Activated CD8-positive, alpha-beta memory T cell treated with anti-CD3 and anti-CD28 coated beads, Interleukin-2, amount 10 ng/mL, durations not matched to agents 7 days and 5 days (primary cell): ENCODE measurements at regions not wholly inside any gene's neighbourhood (a gene's known extent, or its start where the extent isn't known, plus 50 kb on each side); places are given as distances from the start of the nearest gene placed in this dataset.
"Not testable (repeated sequence)": the region's sequence is repeated elsewhere in the genome, so short reads cannot be mapped to it uniquely, and the experiment has no call there.

Source experiments
- ATAC-seq: fragments of 150-1000 bp; cut with Tn5 transposase; one replicate; pipeline ENCODE4 v1.10.0; 2021; ENCODE audit warnings: moderate library complexity
- CTCF ChIA-PET: fragments of 350-600 bp; sonication (Branson Sonifier 250); formaldehyde crosslinking; loops from one replicate; lab custom pipeline; 2021; ENCODE audit warnings: antibody characterized with exemption; lab: Charles Lee
- DNase-seq: peaks from one replicate; pipeline ENCODE4 v3.0.0-alpha.2; 2020
- H3K27ac Mint-ChIP-seq: one replicate; pipeline ENCODE4 v1.8.0; 2021; ENCODE audit warnings: mild to moderate bottlenecking, mixed read lengths
- H3K27me3 Mint-ChIP-seq: one replicate; pipeline ENCODE4 v1.8.0; 2021; ENCODE audit warnings: mixed read lengths
- H3K36me3 Mint-ChIP-seq: one replicate; pipeline ENCODE4 v1.8.0; 2021; ENCODE audit warnings: mild to moderate bottlenecking, mixed read lengths
- H3K4me1 Mint-ChIP-seq: one replicate; pipeline ENCODE4 v1.8.0; 2021; ENCODE audit warnings: mixed read lengths
- H3K4me3 Mint-ChIP-seq: one replicate; pipeline ENCODE4 v1.8.0; 2021; ENCODE audit warnings: mild to moderate bottlenecking, moderate library complexity, mixed read lengths
- H3K9me3 Mint-ChIP-seq: one replicate; pipeline ENCODE4 v1.8.0; 2022; ENCODE audit warnings: low read depth, mixed read lengths

GRCh38 chr10:34899161-34899560 lies 84.1 kb upstream of the PARD3 start:
- Mint-ChIP-seq H3K4me1 (no peaks in the 10 kb centered on the region), H3K36me3 (no peaks in the 10 kb centered on the region), H3K9me3 (peaks cover 2% of the 10 kb centered on the region), H3K27ac (no peak overlapping the region), H3K27me3 (no peaks in the 10 kb centered on the region), H3K4me3 (no peak overlapping the region)
- ATAC-seq: no peak
- CTCF ChIA-PET: no interaction called here
- DNase-seq: no peak

- no peak overlapping the region for H3K27ac Mint-ChIP-seq
- no peaks in the 10 kb centered on the region for H3K4me1 Mint-ChIP-seq
- no peaks in the 10 kb centered on the region for H3K27me3 Mint-ChIP-seq
- H3K36me3 Mint-ChIP-seq: no peaks in the 10 kb centered on the region
- ATAC-seq: no peak
- no peak for DNase-seq
- CTCF ChIA-PET: interaction anchor here (0.7 kb wide), 1 partner anchor 394 kb away, joined by 3 read pairs; no protein-coding TSS in a partner anchor
- no peak overlapping the region for H3K4me3 Mint-ChIP-seq
- peaks cover 2% of the 10 kb centered on the region for H3K9me3 Mint-ChIP-seq
Observed at GRCh38 chr10:34895977-34896376, 80.9 kb upstream of the PARD3 start.

GRCh38 chr10:34895046-34895445 lies 80.0 kb upstream of the PARD3 start:
- H3K9me3 Mint-ChIP-seq, H3K4me1 Mint-ChIP-seq, H3K27me3 Mint-ChIP-seq, ATAC-seq, H3K4me3 Mint-ChIP-seq, H3K27ac Mint-ChIP-seq, DNase-seq, CTCF ChIA-PET, H3K36me3 Mint-ChIP-seq: not testable (repeated sequence)

- DNase-seq, H3K9me3 Mint-ChIP-seq, H3K4me3 Mint-ChIP-seq, H3K27me3 Mint-ChIP-seq, H3K4me1 Mint-ChIP-seq, ATAC-seq, CTCF ChIA-PET, H3K27ac Mint-ChIP-seq, H3K36me3 Mint-ChIP-seq: not testable (repeated sequence)
Observed at GRCh38 chr10:34892521-34892920, 77.4 kb upstream of the PARD3 start.

- CTCF ChIA-PET: interaction anchor here (0.5 kb wide), 1 partner anchor 744 kb away, joined by 3 read pairs; no protein-coding TSS in a partner anchor
- H3K4me3 Mint-ChIP-seq: no peak overlapping the region
- H3K27ac Mint-ChIP-seq: no peak overlapping the region
- ATAC-seq (no peak), DNase-seq (no peak)
- no peaks in the 10 kb centered on the region for H3K9me3 Mint-ChIP-seq
- H3K4me1 Mint-ChIP-seq: no peaks in the 10 kb centered on the region
- H3K36me3 Mint-ChIP-seq: no peaks in the 10 kb centered on the region
- H3K27me3 Mint-ChIP-seq: no peaks in the 10 kb centered on the region
Observed at GRCh38 chr10:34890939-34891338, 75.8 kb upstream of the PARD3 start.

- Mint-ChIP-seq H3K4me3 (no peak overlapping the region), H3K4me1 (peaks cover 2% of the 10 kb centered on the region), H3K27ac (no peak overlapping the region), H3K9me3 (no peaks in the 10 kb centered on the region), H3K27me3 (no peaks in the 10 kb centered on the region), H3K36me3 (no peaks in the 10 kb centered on the region)
- CTCF ChIA-PET: no interaction called here
- DNase-seq: no peak
- ATAC-seq: no peak
Observed at GRCh38 chr10:34889004-34889869, 74.1 kb upstream of the PARD3 start.

- Mint-ChIP-seq H3K4me1 (peaks cover 2% of the 10 kb centered on the region), H3K27ac (no peak overlapping the region), H3K4me3 (no peak overlapping the region), H3K9me3 (no peaks in the 10 kb centered on the region), H3K27me3 (no peaks in the 10 kb centered on the region), H3K36me3 (no peaks in the 10 kb centered on the region)
- no peak for DNase-seq
- CTCF ChIA-PET: no interaction called here
- no peak for ATAC-seq
Observed at GRCh38 chr10:34886906-34887642, 72.0 kb upstream of the PARD3 start.

- Mint-ChIP-seq H3K9me3 (no peaks in the 10 kb centered on the region), H3K27me3 (no peaks in the 10 kb centered on the region), H3K36me3 (no peaks in the 10 kb centered on the region), H3K27ac (no peak overlapping the region), H3K4me3 (no peak overlapping the region), H3K4me1 (peaks cover 2% of the 10 kb centered on the region)
- ATAC-seq: no peak
- CTCF ChIA-PET: no interaction called here
- no peak for DNase-seq
Observed at GRCh38 chr10:34885898-34886297, 70.8 kb upstream of the PARD3 start.

- no peak for DNase-seq
- no peaks in the 10 kb centered on the region for H3K36me3 Mint-ChIP-seq
- no peak overlapping the region for H3K4me3 Mint-ChIP-seq
- H3K9me3 Mint-ChIP-seq: no peaks in the 10 kb centered on the region
- peaks cover 2% of the 10 kb centered on the region for H3K4me1 Mint-ChIP-seq
- no peaks in the 10 kb centered on the region for H3K27me3 Mint-ChIP-seq
- H3K27ac Mint-ChIP-seq: no peak overlapping the region
- CTCF ChIA-PET: no interaction called here
- ATAC-seq: no peak
Observed at GRCh38 chr10:34885011-34885410, 69.9 kb upstream of the PARD3 start.

- Mint-ChIP-seq H3K36me3 (no peaks in the 10 kb centered on the region), H3K27ac (no peak overlapping the region), H3K4me1 (peaks cover 2% of the 10 kb centered on the region), H3K9me3 (no peaks in the 10 kb centered on the region), H3K4me3 (no peak overlapping the region), H3K27me3 (no peaks in the 10 kb centered on the region)
- DNase-seq (no peak), ATAC-seq (no peak)
- CTCF ChIA-PET: no interaction called here
Observed at GRCh38 chr10:34884272-34884952, 69.3 kb upstream of the PARD3 start.

- peaks cover 2% of the 10 kb centered on the region for H3K4me1 Mint-ChIP-seq
- H3K27ac Mint-ChIP-seq: no peak overlapping the region
- H3K27me3 Mint-ChIP-seq: no peaks in the 10 kb centered on the region
- CTCF ChIA-PET: no interaction called here
- no peak overlapping the region for H3K4me3 Mint-ChIP-seq
- no peaks in the 10 kb centered on the region for H3K36me3 Mint-ChIP-seq
- ATAC-seq (no peak), DNase-seq (no peak)
- no peaks in the 10 kb centered on the region for H3K9me3 Mint-ChIP-seq
Observed at GRCh38 chr10:34880817-34881216, 65.7 kb upstream of the PARD3 start.

GRCh38 chr10:34878651-34879050 lies 63.6 kb upstream of the PARD3 start:
- H3K27ac Mint-ChIP-seq, H3K9me3 Mint-ChIP-seq, ATAC-seq, H3K36me3 Mint-ChIP-seq, H3K27me3 Mint-ChIP-seq, H3K4me3 Mint-ChIP-seq, DNase-seq, H3K4me1 Mint-ChIP-seq: not testable (repeated sequence)
- CTCF ChIA-PET: interaction anchor here (0.7 kb wide), 1 partner anchor 432 kb away, joined by 3 read pairs; no protein-coding TSS in a partner anchor

GRCh38 chr10:34875061-34875460 lies 60.0 kb upstream of the PARD3 start:
- Mint-ChIP-seq H3K27ac (no peak overlapping the region), H3K27me3 (peaks cover 2% of the 10 kb centered on the region), H3K36me3 (no peaks in the 10 kb centered on the region), H3K9me3 (no peaks in the 10 kb centered on the region), H3K4me3 (no peak overlapping the region), H3K4me1 (no peaks in the 10 kb centered on the region)
- DNase-seq (no peak), ATAC-seq (no peak)
- CTCF ChIA-PET: interaction anchor here (0.7 kb wide), 1 partner anchor 238 kb away, joined by 3 read pairs; no protein-coding TSS in a partner anchor
